ENCODE measurements at regions not wholly inside any gene's neighbourhood (a gene's known extent, or its start where the extent isn't known, plus 50 kb on each side); places are given as distances from the start of the nearest gene placed in this dataset.

DNA sequence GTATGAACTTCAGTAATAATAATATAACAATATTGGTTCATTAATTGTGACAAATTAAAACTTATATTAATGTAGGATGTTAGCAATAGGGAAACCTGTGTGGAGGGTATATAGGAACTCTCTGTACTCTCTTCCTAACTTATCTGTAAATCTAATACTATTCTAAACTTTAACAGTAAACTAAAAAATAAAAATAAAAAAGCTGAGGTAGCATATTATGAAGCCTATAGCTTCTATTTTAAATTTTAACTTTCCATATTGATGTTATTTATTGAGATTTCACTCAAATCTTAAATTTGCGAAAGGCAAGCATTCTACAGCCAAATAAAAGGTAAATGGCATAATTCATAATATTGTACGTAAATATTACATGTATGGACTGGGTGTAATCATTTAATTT, 326.4 kb downstream of the MEI4 start:
- no peak for DNase-seq

DNA sequence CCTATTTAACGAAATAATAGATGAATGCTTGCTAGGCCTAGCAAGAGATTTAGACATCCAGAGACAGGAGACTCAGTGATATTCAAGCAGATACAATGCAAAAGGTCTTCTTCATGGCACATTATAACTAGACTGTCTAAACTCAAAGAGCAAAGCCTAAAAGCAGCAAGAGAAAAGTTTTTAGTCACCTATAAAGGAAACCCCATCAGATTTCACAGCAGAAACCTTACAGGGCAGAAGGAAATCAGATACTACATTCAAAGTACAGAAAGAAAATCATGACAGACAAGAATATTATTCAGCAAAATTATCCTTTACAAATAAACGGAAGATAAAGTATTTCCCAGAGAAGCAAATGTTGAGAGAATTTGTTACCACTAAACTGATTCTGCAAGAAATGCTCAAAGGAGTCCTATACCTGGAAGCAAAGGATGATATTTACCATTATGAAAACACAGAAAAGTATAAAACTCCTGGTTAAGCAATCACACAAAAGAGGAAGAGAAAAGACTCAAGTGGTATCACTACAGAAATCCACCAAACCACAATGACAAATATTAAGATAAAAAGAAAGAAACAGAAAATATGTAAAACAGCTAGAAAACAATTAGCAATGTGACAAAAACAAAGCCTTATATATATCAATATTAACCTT, 333.7 kb downstream of the MEI4 start:
- no peak for DNase-seq

DNA sequence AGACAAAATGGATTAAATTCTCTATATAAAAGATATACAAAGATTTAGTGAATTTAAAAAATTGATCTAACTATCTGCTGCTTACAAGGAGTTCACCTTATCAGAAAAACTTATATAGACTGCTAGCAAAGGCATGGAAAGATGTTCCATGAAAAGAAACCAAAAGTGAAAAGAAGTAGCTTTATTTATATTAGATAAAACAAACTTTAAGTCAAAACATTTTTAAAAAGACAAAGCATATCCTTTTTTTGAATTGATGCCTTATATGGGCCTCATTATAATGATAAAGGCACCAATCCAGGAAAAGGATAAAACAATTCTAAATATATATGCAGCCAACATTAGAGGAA, 334.2 kb downstream of the MEI4 start:
- DNase-seq: no peak

DNA sequence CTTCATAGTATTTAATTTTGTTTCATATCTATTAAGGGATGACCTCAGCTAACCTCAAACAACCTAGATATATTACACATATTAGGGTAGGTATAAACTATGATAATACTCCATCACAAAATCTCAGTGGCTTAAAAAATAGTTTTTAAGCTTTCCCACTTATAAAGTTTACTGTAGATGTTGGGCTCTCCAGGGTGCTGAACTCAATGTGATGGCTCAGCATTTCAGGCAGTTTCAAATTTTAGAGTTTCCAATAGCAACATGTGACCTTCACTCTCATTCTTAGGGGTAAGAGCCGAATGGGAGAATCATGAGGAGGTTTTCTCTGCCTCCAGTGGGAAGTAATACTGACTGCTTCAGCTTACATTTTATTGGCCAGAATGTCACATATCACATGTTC, 357.3 kb downstream of the MEI4 start:
- no peak for DNase-seq

DNA sequence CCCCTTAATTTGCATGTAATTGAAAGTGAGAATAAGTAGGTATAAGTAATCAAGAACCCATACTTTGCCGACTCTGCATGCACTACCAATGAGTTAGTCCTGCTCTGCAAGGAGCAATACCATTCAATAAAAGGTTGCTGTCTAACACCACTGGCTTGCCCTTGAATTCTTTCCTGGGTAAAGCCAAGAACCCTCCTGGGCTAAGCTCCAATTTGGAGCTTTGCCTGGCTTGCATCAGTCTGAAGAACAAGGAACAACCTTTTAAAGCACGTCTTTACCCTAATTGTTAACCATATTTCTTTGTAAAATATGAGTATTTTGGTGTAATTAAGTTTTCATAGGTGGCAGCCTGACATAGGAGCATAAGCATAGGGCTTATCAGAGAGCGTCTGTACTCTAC, 367.7 kb downstream of the MEI4 start:
- DNase-seq: no peak

DNA sequence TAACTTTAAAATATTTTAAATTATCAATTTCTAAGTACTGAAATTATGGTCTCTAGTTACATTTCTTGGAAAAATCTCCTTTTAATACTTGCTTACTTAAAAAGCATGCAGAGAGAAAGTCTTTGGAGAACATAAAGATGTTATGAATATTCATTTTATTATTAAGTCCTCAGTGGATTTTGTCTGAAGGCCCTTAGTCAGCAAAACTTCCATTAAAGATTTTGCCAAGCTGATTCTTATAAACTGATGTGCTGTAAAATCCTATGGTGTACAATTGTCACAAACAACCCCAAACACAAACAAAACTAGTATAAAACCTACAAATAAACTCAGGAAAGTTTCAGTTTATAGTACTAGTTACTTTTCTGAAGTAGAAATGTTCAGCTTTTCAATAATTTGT, 372.7 kb downstream of the MEI4 start:
- no peak for DNase-seq

DNA sequence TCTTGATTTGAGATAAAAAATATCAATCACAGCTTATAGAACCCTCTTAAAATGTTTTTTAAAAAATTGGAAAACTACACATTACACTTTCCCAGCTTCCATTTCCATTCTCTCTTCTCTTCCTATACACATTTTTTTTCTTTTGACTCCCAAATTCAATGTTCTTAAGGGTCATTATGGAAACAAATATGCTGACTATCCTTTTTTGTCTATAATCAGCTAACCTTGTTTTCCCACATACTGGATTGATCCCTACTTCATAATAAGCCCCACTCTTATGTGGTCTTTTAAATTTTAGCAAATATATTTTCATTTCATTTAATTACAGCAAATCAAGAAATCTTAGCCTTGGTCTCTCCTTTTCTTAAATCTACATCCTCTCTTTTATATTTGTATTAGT, 378.4 kb downstream of the MEI4 start:
- no peak for DNase-seq

DNA sequence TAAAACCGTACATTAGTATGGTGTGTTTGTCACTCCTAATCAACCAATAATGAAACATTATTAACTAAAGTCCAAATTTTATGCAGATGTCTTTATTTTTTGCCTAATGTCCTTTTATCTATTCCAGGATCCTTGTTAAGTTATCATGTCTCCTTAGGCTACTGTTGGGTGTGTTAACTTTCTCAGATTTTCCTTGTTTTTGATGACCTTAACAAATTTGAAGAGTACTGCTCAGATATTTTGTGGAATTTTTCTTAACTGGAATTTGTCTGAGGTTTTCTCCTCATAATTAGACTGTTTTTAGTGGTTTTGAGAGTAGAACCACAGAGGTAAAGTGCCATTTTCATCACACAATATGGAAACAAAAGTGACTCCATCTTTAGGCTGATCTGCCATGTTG, 406.3 kb downstream of the MEI4 start:
- DNase-seq: no peak

DNA sequence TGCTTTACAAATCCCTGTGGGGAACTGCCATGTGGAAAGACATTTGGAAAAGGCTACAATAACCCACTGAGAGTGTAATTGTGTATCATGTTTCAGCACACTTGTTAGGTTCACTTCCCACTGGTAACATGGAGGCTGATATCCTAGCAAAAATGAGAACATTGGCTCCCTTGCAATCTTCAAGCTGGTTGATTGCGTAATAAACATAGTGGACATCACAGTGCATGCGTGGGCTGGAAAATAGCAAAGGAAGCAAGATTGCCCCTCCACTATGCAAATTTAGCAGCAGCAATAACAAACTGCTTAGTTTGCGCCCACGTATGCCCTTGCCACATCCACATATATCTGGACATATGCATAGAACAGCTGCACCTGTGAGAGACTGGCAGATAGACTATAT, 410.2 kb downstream of the MEI4 start:
- DNase-seq: no peak

DNA sequence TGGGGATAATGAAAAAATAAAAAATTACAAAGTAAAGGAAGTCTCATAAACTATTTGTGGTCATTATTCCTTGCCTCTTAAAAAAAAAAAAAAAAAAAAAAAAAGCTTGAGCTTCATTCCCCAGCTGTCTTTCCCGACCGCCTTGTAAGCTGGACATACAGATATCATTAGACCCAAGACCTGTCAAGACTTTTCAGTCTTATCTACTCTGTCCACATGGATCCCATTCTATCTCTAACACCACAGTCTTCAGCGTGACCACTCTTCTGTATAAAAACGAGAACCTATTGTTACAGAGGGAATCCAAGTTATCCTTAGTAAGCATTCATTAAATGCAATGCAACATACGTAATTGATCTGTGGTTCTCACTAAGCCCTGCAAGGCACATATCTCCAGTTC, 423.5 kb downstream of the MEI4 start:
- no peak for DNase-seq

DNA sequence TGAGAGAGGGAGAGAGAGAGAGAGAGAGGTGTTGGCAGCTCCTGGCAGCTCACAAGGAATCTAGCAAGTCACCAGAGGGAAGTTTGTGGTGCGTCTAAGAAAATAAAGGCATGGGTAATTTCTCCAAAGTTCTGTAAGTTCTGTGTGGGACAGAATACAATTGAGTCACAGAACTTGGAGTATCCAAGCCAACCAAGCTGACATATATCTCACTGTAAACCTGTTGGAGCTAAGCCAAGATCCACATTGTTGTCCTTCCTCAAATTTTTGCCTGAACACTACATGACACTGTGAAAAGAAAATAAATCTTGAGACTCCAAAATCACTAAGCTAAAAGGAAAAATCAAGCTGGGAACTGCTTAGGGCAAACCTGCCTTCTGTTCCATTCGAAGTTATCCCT, 436.7 kb downstream of the MEI4 start:
- no peak for DNase-seq

DNA sequence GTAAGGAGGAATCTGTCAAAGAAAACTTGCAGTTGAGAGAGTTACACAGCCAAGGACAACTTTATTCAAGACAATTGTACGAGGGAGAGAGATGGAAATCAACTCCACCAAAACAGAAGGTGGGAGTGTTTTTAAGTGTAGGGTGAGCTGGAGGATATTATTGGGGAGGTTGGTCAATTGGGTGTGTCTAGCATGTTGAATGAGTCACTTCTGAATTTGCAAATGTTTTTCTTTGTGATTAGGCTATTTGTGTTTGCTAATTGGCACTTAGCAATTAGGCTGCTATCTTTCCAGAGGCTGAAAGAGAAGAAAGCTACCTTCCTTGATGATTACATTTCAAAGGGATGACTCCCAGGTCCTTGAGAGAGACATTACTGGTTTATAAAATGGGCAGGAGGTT, 441.1 kb downstream of the MEI4 start:
- no peak for DNase-seq

DNA sequence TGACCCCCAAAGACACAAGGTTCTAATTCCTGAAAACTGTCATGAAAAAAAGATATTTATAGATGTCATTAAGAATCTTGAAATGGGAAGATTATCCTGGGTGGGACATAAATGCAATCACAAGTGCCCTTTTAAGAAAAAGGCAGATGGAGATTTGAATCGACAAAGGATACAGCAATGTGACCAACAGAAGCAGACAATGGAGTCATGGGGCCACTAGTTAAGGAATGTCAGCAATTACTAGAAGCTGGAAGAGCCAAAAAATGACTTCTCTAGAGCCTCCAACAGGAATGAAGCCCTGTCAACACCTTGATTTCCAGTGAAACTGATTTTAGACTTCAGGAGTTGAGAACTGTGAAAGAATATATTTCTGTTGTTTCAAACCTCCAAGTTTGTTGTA, 448.5 kb downstream of the MEI4 start:
- DNase-seq: no peak

DNA sequence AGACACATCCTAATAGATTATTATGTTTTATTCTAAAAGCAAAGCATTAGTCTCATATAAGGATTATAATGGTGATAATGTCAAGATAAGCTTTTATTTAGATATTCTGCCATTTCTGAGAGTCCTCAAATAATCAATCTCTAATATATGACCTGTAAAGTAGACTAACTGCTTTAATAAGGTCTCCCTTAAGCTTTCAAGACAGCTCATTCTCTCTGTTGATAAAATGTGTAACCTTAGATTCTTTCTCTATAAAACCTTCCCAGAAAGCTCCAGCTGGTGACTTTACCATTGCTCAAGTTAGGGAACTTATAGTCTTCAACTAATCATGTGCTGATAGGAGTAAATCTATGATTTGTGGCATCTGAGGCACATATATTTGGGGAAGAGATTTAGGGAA, 457.8 kb downstream of the MEI4 start:
- no peak for DNase-seq

DNA sequence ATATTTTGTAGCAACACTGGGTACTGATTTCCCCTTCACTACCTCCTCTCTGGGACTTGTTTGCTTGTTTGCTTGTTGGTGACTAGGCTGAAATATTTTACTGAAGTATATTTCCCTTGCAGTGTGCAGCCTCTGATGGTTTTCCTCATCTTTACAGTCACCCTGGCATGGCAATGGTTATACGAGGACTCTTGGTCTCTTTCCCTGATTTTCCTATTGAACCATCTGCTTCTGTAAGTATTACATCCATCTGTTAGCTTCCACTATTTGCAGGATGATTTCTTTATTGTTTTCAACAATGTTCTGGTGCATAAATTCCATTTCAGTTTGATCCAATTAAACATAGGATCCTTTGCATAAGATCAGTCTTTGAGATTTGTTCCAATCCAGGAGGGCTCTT, 465.1 kb downstream of the MEI4 start:
- no peak for DNase-seq

DNA sequence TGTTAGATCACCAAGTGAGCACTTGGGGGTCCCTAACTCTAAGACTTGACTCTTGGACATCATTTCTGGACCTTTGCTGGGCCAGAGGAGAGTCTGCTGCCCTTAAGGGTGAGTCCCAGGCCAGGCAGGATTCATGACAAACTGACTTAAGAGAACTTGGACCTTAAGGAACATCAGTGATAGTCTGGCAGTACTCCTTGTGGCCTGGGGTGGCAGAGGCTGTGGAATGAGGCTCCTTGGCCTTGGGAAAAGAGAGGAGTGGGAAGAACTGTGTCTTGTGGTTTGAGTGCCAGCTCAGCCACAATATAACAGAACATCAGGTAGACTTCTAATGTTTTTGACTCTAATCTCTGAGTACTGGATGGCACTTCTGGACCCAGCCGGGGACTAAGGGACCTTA, 478.7 kb downstream of the MEI4 start:
- no peak for DNase-seq

DNA sequence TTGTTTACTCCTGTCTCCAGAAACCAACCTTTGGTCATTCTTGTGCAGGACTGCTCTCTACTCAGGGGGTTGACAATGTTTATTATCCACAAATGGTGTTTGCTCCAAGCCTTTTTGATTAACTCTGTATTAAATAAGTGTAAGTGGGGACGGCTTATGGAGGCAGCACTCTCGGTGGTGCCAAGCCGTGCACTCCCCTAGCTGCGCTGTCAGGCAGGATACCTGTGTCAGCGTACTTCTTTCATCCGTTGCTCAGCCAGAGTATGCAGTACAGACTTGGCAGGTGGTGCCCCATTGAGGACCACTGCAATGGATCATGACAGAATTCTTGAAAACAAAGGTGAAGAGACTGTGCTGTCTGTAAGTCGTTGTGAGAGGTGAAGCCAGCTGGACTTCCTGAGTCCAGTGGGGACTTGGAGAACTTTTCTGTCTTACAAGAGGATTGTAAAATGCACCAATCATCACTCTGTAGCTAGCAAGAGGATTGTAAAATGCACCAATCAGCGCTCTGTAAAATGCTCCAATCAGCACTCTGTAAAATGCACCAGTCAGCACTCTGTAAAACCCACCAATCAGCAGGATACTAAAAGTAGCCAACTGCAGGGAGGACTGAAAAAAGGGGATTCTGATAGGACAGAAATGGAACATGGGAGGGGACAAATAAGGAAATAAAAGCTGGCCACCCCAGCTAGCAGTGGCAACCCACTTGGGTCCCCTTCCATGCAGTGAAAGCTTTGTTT, 480.0 kb downstream of the MEI4 start:
- no peak for DNase-seq

DNA sequence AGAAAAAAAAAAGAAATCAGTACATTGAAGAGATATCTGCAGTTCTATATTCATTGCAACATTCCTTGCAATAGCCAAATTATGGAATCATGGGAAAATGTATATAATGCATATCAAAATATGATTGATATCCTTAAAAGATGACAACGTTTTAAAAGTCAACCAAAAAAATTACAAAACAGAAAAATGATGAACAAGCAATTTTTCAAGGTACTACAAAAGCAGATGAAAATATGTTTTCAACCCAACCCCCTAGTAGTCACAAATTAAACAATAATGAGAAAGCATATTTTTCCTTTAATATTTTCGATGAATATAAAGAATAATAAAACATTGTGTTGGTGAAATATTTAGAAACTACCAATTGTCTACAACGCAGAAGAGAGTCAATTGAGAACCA, 497.6 kb downstream of the MEI4 start:
- no peak for DNase-seq

DNA sequence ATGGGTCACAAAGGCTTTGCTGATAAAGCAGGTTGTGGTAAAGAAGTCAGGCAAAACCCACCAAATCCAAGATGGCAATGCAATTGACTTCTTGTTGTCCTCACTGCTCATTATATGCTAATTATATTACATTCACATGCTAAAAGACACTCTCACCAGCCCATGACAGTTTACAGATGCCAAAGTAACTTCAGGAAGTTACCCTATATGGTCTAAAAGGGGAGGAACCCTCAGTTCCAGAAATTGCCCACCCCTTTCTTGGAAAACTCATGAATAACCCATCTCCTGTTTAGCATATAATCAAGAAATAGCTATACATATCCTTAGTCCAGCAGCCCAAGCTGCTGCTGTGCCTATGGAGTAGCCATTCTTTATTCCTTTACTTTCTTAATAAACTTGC, 501.1 kb downstream of the MEI4 start:
- no peak for DNase-seq

DNA sequence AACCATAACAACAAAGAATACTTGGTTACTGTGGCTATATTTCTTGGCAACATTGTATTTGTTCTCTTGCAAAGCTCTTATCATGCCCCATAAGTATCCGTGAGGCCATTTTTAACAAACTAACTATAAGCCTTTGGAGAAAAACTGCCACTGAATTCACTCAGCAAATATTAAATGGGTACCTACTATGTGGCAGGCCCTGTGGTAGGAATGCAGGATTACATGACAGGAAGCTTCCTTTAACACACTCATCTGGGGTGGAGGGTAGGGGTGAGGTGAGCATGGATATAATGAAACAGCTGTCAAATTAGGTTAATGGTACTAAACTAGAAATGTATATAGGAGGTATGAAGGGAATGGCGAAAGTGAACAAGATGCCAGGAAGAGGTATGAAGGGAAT, 504.8 kb downstream of the MEI4 start:
- DNase-seq: no peak

DNA sequence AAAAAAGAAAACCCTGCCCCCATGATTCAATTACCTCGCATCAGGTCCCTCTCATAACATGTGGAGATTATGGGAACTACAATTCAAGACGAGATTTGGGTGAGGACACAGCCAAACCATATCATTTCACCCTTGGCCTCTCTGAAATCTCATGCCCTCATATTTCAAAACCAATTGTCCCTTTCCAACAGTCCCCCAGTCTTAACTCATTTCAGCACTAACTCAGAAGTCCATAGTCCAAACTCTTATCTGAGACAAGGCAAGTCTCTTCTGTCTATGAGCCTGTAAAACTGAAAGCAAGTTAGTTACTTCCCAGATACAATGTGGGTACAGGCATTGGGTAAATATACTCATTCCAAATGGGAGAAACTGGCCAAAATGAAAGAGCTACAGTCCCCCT, 536.1 kb downstream of the MEI4 start:
- DNase-seq: no peak

DNA sequence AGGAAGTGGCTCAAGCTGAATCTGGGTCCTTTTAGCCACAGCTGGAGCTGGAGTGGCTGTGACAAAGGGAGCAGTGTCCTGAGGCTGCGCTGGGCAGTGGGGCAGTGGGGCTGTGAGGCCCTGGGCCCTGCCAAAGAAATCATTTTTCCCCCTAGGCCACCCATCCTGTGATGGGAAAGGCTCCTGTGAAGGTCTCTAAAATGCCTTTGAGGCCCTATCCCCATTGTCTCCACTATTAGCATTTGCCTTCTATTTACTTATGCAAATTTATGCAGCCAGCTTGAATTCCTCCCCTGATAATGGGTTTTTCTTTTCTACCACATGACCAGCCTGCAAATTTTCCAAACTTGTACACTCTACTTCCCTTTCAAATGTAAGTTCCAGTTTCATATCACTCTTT, 539.2 kb downstream of the MEI4 start:
- no peak for DNase-seq

DNA sequence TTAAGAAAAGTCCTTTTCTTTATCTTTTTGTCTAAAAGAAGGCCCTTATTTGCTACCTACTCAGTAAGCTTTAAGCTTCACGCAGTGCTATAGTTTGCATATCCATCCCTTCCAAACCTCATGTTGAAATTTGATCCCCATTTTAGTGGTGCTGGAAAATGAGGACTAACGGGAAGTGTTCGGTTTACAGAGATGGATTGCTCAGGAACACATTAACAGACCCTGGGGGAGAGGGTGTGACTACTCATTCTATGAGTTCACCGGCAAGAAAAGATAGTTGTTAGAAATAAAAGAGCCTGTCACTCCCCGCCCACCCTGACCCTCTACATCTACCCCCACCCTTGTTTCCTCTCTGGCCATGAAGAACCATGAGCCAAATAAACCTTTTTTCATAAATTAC, 546.2 kb downstream of the MEI4 start:
- DNase-seq: no peak

DNA sequence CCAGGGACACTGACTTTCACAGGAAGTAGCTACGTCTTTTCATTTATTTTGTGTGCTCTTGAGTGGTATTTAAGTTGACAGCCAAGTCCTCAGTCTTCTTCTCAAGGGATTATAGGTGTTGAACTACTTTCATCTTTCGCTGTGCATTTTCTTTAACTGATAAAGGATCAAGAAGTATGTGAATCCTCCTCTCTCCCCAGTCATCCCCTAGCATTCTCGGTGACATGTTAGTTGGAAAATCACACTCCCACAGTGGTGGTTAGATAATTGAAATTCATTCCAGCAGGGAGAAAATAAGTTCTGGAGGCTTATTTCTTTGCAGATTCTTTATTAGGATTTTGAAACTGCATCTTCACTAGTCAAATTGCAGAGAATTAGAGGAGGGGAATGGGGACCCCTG, 569.4 kb downstream of the MEI4 start:
- DNase-seq: no peak

DNA sequence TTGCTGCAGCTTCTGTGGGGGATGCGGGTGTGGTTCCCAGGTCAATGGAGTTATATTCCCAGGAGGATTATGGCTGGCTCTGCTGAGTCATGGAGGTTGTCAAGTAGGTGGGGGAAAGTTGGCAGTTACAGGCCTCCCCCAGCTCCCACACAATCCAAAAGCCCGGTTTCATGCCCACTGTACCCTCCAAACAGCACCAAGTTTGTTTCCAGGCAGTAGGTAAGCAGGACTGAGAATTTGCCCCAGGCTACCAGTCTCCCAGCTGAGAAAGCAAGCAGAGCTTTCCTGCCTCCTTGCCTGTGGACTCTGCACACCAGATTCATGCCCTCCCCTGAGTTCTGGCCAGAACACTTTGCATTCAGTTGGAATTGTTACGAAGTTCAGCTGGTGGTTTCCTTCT, 578.2 kb downstream of the MEI4 start:
- no peak for DNase-seq
